A673 (cell line): ENCODE measurements at regions not wholly inside any gene's neighbourhood (a gene's known extent, or its start where the extent isn't known, plus 50 kb on each side); places are given as distances from the start of the nearest gene placed in this dataset.

Experiments
- CTCF ChIP-seq: fragments of 300-800, 200-600 bp; sonication (generic); conservative IDR thresholded peaks from 2 replicates; pipeline ENCODE4 v1.5.1; 2017; ENCODE audit warnings: low read depth, mild to moderate bottlenecking, antibody characterized with exemption, low read length, moderate library complexity, mixed read lengths
- EZH2 ChIP-seq: fragments of 200-600 bp; sonication (generic); IDR thresholded peaks from 2 replicates; pipeline ENCODE4 v1.6.1; 2017; ENCODE audit warnings: borderline replicate concordance, low read depth, mild to moderate bottlenecking, mixed read lengths, antibody characterized with exemption, low read length; ENCODE audit not compliant: poor library complexity, severe bottlenecking

- TF ChIP-seq CTCF: no peak
- TF ChIP-seq EZH2: no peak
Observed at GRCh38 chr5:17831279-17831678, 197.0 kb downstream of the TAF11L14 start.
